ENCODE measurements at regions not wholly inside any gene's neighbourhood (a gene's known extent, or its start where the extent isn't known, plus 50 kb on each side); places are given as distances from the start of the nearest gene placed in this dataset.

- Histone ChIP-seq H4K20me1 (replicated peaks; ENCODE audit: control insufficient read depth, extremely low read depth, insufficient read depth, low read length) (no peaks in the 10 kb centered on the region), H3K4me3 (replicated peaks in 1 of 3; ENCODE audit: insufficient read depth in 1 of 3, low read depth in 1 of 3, low read length in 3 of 3) (no peak overlapping the region), H3K79me2 (ENCODE audit: control insufficient read depth, insufficient read depth, low read length) (no peaks in the 10 kb centered on the region), H3K27ac (ENCODE audit: insufficient read depth, low read depth, low read length) (no peak overlapping the region), H2AFZ (ENCODE audit: low read depth, low read length) (no peak overlapping the region), H3K9me3 (replicated peaks; ENCODE audit: control insufficient read depth, insufficient read depth, low read length) (no peaks in the 10 kb centered on the region), H3K36me3 (ENCODE audit: control insufficient read depth in 2 of 2, extremely low read depth in 1 of 2, insufficient read depth in 2 of 2, low read length in 2 of 2) (no peaks in the 10 kb centered on the region), H3K4me1 (ENCODE audit: control insufficient read depth, extremely low read depth, insufficient read depth, low read length) (no peaks in the 10 kb centered on the region), H3K27me3 (ENCODE audit: control insufficient read depth in 2 of 2, insufficient read depth in 2 of 2, low read length in 2 of 2) (no peaks in the 10 kb centered on the region), H3K9ac (replicated peaks; ENCODE audit: extremely low read depth, insufficient read depth, low read length) (no peak overlapping the region), H3K4me2 (ENCODE audit: insufficient read depth, low read length) (no peak overlapping the region), H3K9me1 (replicated peaks; ENCODE audit: control insufficient read depth, extremely low read depth, insufficient read depth, low read length) (no peaks in the 10 kb centered on the region)
- no peak for FAIRE-seq
- TF ChIP-seq EZH2 (IDR thresholded peaks at IDR 0.05; ENCODE audit: borderline replicate concordance, low read depth, low read length, severe bottlenecking) (no peak), POLR2AphosphoS5 (IDR thresholded peaks at IDR 0.05; ENCODE audit: insufficient read depth, low read depth, low read length) (no peak), GATA2 (IDR thresholded peaks at IDR 0.05; ENCODE audit: insufficient read depth, insufficient read length, low read depth, low read length) (no peak), CTCF (IDR thresholded peaks at IDR 0.05; ENCODE audit: extremely low read depth in 1 of 2, insufficient read depth in 1 of 2, low read depth in 1 of 2, low read length in 2 of 2) (no peak), FOS (IDR thresholded peaks at IDR 0.05; ENCODE audit: borderline replicate concordance, insufficient read depth, low read length) (no peak), MAX (IDR thresholded peaks at IDR 0.05; ENCODE audit: insufficient read depth, insufficient read length) (no peak), MYC (IDR thresholded peaks at IDR 0.05; ENCODE audit: low read depth, low read length) (no peak), POLR2A (IDR thresholded peaks at IDR 0.05; ENCODE audit: low read depth, low read length) (no peak), JUN (IDR thresholded peaks at IDR 0.05; ENCODE audit: borderline replicate concordance, insufficient read depth, insufficient read length, low read depth) (no peak)
- ChIA-PET POLR2A (no interaction called here), CTCF (no interaction called here)
- intact Hi-C loops (cut with micrococcal nuclease) = no loop called here
- no peak for DNase-seq (ENCODE audit: low read depth, low spot score)
- BruUV-seq (replicated peaks) = no TSS peak
- dilution Hi-C loops (cut with MboI; ENCODE audit: extremely low pct_ligation_motif_present, low sequenced_read_pairs) = no loop called here
Measured at GRCh38 chr5:125704888-125705287, 718.3 kb upstream of the GRAMD2B start.

Measured in endothelial cell of umbilical vein (primary cell).